ENCODE measurements at regions not wholly inside any gene's neighbourhood (a gene's known extent, or its start where the extent isn't known, plus 50 kb on each side); places are given as distances from the start of the nearest gene placed in this dataset.
"Not testable (repeated sequence)": the region's sequence is repeated elsewhere in the genome, so short reads cannot be mapped to it uniquely, and the experiment has no call there.

DNA sequence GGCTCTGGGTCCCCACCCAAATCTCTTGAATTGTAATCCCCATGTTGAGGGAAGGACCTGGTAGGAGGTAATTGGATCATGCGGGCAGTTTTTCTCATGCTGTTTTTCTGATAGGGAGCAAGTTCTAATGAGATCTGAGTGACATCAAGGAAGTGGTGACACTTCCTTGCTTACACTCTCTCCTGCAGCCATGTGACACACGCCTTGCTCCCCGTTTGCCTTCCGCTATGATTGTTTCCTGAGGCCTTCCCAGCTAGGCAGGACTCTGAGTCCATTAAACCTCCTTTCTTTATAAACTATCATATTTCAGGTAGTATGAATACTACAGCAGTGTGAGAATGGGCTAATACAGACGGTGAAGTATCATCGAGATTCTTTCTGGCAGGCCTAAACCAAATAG is 1040.4 kb upstream of the MIR17HG start:
- no peak for DNase-seq

DNA sequence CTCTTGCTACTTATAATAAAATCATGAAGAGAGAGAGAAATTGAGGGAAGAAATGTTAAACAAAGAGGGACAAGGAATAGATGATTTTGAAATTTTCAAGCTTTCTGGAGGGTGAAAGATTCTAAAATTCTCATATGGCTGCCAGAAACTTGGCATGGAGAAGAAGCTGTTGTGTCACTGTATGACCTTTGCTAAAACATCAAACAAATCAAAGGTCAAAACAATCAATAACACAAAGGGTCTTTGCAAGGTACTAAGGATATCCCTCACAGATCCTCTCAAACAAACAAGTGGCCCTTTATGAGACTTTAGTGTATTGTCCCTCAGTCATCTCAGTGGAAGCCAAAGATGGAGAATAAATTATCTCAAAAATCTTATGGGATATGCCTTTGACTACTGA is 1039.2 kb upstream of the MIR17HG start:
- DNase-seq, result no peak

DNA sequence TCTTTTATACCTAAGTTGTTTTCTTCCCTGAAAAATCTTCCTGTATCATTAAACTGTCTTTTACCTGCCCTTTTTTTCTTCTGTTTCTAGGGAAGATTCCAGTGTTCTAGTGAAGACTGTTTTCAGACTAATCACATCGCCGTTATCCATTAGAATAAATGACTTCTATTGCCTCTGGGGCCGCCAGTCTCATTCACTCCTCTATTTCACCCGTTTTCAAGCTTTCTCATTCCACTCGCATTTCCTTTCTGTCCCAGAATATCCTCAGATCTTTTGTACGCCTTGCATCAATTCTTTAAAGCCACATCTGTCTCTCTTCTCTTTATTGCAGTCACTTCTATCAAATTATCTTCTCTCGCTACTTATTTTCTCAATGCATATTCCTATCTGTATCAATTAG is 1035.6 kb upstream of the MIR17HG start:
- no peak for DNase-seq

DNA sequence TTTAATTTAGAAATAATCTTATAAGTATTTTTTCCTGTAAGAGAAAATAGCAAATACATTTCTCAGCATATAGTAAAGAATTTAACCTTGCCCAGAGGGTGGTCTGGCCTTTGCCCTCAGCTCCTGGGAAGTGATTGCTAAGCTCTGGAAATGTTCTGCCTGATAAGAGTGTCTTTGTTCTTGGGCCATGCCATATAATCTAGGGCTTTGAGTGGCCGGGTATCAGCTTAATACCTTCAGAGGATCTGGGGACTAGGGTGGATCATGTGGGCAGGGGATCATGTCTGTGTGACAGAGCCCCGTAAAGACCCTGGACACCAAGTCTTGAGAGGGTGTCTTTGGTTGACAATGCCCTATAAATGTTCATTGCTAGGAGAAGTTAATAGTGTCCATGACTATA is 1032.4 kb upstream of the MIR17HG start:
- DNase-seq, result no peak

DNA sequence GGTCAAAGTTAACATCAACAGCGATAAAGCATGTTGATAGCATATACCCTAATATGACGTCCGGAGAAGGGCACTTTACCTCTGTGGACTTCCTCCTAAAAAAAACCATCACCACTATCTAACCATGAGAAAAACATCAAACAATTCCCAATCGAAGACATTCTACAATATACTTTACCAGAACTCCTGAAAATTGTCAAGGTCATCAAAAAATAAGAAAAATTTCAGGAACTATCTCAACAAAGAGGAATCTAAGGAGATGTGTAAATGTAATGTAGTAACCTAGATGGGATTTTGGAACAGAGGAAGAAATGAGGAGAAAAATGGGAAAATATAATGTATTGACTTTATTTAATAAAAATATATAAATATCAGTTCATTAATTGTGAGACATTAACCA is 1026.8 kb upstream of the MIR17HG start:
- no peak for DNase-seq

DNA sequence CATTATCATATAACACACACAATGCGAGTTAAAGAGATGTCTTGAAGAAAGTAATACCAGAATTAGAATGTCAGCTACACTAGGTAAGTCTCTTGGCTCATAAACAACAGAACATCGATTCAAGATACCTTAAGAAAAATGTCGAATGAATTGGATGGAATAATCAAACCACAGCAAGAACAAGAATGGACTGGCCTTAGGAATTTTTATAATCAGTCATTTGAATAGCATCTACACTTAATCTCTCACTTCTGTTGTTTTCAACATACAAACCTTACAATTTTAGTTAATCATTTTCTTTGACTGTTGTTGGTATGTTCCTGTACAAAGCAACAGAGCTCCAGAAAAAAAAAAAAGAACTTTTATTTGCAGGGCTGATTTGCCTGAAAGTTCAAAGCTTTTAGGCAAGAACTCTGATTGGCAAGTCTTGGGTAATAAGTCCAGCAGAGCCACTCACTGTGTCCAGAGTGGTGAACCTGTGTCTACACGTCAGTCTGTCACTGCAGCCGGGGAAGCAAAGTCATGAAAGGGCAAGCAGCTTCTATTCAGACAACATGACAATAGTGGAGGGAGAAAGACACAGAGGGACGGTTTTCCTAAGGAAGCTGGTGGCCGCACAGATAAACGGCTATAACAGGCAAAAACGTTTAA is 1026.1 kb upstream of the MIR17HG start:
- DNase-seq, result no peak

DNA sequence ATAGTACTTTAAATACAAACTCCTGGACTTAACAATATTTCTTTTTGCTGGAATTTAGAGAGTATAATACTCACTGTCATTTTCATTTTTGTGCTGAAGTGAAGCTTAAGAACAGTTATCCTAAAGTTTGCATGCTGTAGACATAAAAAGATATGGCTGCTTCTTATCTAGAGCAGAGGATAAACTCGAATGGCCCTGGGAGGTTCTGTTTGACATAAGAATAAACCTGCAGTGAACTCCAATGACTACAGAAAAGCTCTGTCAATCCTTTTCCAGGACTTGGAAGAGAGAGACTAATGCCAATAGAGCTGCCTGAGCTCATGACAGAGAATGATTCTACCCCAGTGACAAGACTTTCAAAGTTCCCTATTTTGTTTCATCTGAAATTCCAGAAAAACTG is 1017.8 kb upstream of the MIR17HG start:
- DNase-seq, result no peak

DNA sequence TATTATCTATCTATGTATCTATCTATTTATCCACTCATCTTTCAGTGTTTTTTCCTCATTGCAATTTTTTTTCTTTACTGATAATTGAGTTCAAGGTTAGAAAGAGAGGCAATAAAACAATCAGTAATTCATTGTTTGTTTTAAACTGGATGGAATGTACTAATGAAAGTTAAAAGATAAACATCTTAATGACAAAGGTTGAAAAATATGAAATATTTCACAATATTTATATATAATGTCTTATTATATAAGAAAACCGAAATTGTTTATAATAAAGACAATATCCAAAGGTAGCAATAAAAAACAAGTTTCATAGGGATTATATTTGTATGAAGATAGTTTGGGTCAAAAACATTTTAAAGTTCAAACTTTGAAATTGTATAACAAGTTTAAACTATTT is 1015.5 kb upstream of the MIR17HG start:
- no peak for DNase-seq

DNA sequence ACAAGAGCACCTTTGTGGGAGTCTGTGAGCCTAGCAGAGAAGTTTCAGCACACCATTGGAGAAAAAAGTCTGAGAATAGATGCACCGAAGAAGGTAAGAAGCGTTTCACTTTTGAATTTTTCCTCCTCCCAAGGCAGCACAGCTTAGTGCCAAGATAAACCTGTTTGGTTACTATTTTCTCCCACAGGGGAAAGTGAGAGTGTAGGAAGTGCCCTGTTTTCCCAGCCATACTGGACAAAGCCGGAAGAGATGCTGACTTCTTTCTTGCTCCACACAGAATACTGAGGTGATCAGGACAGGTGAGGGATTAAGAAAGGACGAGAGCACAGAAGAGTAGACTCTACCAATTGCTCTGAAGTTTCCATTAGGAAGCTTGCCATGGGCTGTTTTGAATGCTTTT is 1011.0 kb upstream of the MIR17HG start:
- no peak for DNase-seq

DNA sequence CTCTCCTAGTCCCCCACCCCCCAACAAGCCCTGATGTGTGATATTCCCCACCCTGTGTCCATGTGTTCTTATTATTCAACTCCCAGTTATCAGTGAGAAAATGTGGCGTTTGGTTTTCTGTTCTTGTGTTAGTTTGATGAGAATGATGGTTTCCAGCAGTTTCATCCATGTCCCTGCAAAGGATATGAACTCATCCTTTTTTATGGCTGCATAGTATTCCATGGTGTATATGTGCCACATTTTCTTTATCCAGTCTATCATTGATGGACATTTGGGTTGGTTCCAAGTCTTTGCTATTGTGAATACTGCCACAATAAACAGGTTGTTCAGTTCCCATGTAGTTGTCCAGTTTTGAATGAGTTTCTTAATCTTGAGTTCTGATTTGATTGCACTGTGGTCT is 1006.1 kb upstream of the MIR17HG start:
- DNase-seq, result not testable (repeated sequence)

DNA sequence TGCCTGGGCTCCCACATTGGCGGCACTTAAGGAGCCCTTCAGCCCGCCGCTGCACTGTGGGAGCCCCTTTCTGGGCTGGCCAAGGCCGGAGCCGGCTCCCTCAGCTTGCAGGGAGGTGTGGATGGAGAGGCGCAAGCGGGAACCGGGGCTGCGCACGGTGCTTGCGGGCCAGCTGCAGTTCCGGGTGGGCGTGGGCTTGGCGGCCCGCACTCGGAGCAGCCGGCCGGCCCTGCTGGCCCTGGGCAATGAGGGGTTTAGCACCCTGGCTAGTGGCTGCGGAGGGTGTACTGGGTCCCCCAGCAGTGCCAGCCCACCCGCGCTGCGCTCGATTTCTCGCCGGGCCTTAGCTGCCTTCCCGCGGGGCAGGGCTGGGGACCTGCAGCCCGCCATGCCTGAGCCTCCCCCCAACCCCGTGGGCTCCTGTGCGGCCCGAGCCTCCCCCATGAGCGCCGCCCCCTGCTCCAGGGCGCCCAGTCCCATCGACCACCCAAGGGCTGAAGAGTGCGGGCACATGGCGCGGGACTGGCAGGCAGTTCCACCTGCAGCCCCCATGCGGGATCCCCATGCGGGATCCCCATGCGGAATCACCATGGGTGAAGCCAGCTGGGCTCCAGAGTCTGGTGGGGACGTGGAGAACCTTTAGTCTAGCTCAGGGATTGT is 998.9 kb upstream of the MIR17HG start:
- not testable (repeated sequence) for DNase-seq

DNA sequence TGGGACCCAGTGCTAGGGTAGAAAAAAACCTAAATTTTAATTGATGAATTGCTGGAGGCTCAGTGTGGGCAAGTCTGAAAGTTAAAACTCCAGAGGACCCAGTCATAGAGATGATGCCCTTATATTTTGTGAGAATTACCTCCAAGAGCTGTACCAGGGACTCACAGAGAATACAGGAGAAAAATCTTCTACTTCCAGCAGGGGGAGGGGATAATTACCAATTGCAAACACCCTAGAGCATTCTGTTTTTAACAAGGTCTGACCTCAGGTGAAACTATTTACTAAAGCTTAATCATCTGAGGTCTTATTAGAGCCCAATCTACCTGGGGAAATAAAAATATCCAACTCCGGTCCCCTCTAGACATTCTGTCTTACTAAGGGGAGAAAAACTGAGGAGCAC is 994.7 kb upstream of the MIR17HG start:
- no peak for DNase-seq

DNA sequence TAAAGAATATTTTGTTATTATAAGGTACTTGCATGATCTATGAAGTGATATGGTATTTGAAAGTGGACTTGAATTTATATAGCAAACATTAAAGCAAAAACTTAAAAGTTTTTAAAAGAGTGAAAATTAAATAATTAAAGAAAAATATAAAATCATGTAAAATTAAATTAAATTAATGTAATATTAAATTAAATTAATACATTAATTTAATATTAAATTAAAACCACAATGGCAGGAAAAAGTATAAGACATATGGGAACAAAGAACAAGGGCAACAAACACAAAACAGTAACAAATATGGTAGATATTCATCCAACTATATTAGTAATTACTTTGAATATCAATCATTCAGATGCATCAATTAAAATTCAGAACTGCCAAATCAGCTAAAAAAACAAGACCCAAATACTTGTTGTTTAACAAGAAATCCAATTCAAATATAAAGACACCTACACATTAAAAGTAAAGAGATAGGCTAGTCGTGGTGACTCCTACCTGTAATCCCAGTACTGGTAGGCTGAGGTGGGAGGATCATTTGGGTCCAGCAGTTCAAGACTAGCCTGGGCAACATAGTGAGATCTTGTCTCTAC is 992.2 kb upstream of the MIR17HG start:
- no peak for DNase-seq

DNA sequence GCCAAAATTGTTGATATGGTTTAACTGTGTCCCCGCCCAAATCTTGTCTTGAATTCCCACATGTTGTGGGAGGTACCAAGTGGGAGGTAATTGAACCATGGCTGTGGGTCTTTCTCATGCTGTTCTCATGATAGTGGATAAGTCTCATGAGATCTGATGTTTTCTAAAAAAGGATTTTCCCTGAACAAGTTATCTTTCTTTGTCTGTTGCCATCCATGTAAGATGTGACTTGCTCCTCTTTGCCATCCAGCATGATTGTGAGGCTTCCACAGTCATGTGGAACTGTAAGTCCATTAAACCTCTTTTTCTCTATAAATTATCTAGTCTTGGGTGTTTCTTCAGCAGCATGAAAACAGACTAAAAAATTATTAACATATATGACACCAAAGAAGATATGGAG is 986.7 kb upstream of the MIR17HG start:
- DNase-seq, result no peak

DNA sequence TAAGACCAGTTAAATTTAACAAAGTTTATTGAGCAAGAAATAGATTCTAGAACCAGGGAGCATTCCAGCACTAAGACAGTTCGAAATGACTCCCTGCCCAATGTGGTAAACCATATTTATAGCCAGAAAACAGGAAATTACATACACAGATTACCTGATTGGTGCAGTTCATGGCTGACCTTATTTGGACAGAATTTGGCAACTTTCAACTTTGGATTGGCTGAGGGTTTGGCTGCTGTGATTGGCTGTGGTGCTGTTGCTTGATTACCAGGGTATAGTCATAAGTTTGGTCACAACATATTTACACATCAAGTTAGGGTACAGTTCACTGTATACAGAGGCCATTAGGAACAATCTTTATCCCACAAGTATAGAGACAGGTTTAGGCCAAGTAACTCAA is 984.8 kb upstream of the MIR17HG start:
- DNase-seq, result no peak

DNA sequence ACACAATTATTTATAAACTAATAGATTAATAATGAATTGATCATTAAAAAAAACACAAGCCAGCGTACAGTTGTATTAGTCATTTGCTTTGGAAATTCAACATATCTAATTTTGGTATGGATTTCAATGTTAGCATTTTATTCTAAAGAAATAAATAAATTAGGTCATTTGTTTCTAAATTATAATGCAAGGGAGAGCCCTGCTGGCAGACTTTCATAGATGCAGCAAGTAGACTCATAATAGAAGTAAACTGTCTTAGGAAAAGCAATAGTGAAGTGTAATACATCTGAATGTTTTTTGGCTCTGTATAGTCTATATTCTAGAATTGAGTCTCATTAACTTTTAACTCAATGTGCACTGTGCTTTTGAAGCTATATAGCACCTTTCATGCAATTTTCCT is 982.4 kb upstream of the MIR17HG start:
- DNase-seq, result no peak

DNA sequence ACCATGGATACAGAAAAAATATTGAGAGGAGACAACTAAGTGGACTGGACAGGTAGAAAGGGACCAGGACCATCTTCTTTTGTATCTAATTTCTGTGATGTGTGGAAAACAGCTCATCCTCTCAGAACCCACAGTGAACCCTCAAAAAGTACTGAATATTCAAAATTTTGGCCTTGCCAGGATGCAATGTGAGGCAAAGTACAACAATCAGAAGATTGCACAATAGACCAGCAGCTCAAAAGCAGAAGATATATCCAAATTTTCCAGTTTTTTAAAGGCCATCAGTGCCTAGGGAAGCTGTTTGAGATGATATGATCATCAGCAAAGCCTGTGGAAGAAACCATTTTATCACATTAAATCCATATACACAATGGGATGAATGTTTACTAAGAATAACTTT is 973.3 kb upstream of the MIR17HG start:
- no peak for DNase-seq

DNA sequence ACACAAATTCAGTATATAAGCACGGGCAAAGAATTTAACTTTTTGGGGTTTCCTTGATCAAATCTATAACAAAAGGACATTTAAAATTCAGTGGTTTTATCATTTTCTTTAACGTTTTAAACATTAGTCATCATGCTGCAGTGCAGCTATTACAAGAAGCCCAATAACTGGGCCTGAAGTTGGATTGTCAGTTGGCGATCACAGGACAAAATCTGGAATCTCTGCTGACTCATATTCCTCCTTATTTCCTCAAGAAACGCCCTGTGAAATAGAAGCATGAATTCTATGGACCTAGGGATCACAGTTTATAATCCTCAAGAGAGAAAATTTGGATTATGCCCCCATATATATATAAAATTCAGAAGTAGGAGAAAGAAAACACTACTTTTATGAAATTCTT is 971.6 kb upstream of the MIR17HG start:
- DNase-seq, result no peak

DNA sequence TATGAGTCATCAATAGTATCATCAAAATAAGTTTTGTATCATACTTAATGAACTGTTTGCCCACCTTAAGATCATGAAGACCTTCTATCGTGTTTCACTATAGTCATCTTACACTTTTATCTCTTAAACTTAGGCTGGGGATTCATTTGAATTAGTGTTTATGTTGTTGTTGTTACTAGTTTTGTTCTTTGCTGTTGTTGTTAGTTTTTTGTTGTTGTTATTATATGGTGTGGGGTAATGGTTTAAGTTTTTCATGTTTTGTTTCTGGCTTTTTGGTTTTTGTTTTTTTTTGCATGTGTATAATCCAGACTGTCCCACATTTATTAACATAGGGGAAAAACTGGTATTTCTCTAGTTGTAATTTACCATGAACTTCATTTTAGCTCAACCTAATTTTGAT is 965.1 kb upstream of the MIR17HG start:
- DNase-seq, result no peak

DNA sequence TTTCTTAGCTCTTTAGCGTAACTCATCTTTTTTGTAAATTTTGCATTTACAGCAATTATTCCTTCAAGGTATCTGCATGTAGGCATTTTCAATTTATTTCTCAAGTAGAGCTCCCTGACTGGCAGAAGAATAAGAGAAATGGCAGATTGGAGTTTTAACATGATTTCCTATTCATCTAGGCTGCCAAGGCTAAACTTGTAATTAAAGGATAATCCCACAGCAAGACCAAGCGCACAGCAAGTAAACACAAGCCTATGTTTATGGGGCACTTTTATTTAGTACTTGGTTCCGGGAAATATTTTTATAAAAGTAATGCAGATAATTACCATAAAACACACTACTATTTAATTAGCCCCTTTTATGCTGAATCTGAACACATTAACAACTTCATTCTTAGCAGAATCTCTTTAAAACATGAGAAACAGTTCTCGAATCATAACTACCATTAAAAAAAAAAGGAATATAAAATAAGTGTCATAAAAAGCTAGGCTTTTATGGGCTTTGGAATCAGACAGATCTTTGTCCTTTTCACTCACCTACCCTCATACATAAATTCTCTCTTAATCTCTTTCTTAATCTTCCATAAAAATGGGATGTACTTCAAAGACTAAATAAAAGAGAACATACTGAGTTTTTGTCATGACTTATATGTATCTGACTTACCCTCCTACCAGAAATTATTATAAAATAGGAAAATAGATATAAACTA is 961.6 kb upstream of the MIR17HG start:
- no peak for DNase-seq

DNA sequence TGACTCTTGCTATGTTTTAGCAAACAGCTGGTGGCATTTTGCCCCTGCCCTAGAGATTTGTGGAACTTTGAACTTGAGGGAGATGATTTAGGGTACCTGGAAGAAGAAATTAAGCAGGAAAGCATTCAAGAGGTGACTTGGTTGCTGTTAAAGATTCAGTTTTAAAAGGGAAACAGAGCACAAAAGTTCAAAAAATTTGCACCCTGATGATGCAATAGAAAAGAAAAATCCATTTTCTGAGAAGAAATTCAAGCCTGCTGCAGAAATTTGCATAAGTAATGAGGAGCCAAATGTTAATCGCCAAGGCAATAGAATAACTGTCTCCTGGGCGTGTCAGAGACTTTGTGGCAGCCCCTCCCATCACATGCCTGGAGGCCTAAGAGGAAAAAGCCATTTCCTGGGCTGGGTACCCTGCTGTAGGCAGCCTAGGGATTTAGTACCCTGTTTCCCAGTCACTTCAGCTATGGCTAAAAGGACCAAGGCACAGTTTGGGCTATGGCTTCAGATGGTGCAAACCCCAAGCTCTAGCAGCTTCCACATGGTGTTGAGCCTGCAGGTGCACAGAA is 958.5 kb upstream of the MIR17HG start:
- no peak for DNase-seq

DNA sequence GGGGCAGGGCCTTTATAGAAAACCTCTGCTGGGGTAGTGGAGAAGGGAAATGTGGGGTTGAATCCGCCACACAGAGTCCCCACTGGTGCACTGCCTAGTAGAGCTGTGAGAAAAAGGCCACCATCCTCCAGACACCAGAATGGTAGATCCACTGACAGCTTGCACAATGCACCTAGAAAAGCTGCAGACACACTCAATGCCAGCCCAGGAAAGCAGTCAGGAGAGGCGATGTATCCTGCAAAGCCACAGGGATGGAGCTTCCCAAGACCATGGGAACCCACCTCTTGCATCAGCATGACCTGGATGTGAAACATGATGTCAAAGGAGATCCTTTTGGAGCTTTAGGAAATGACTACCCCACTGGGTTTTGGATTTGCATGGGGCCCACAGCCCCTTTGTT is 958.0 kb upstream of the MIR17HG start:
- DNase-seq, result no peak

DNA sequence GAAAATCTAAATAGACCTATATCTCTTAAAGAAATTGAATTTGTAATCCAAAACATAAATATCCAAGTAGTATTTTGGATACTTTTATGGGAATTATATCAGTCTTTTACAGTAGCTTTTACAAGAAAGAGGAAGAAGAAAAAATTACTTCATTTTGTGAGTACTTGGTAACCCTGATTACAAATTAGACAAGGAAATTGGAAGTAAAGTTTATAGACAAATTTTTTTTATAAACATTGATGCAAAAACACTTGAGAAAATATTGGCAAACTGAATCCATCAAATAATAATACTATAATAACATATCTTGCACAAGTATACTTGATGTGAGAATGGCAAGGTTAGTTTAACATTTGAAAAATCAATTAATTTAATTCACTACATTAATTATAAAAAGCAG is 954.1 kb upstream of the MIR17HG start:
- DNase-seq, result no peak

DNA sequence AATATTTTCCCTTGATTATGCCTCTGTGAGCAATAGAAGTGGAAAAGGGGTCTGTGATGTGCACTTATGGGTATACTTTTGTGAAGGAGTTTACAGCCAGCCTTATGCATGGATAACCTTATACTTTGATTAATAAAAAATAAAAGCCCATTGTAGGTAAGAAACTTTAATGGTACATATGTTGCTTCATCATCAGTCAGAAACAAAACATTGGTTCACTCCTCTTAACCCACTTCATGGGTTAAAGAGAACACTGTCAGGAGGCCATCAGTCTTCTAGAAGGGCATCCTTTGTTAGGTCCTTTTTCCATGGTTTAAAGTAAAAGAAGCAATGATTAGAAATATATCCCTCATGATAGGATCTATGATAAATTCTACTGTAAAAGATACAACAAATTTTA is 952.1 kb upstream of the MIR17HG start:
- DNase-seq, result no peak

Data from stimulated activated CD4-positive, alpha-beta T cell treated with anti-CD3 and anti-CD28 coated beads, Interleukin-4, amount 100 ng/mL, for 24 hours (primary cell).